ENCODE measurements at regions not wholly inside any gene's neighbourhood (a gene's known extent, or its start where the extent isn't known, plus 50 kb on each side); places are given as distances from the start of the nearest gene placed in this dataset.

DNA sequence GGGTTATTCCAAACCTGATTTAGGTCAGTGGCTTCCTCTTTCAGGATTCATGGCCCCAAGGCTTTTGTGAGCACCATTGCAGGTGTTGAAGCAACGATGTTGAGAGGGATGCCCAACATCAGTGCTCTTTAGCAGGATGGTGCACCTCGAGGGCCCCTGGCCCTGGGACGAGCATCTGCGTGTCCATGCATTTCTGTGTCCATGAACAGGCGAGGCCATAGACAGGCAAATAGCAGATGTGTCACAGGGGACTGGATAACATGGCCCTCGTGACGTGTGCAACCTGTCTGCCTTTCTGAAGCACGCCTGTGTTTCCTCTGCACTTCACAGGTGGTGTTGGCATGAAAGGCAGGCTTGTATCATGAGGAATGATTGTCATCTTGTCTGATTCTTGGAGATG, 132.3 kb downstream of the SNRPN start:
- TF ChIP-seq CTCF (IDR thresholded peaks at IDR 0.05) (no peak), POLR2AphosphoS5 (IDR thresholded peaks at IDR 0.05; ENCODE audit: low read depth, low read length) (no peak), SIN3A (IDR thresholded peaks at IDR 0.05; ENCODE audit: borderline replicate concordance, low read depth, low read length) (no peak), RAD21 (IDR thresholded peaks at IDR 0.05; ENCODE audit: low read length) (no peak)
